Stomach (tissue), 4 donors: ENCODE measurements at regions not wholly inside any gene's neighbourhood (a gene's known extent, or its start where the extent isn't known, plus 50 kb on each side); places are given as distances from the start of the nearest gene placed in this dataset.

Source experiments
- CTCF ChIP-seq, 7 experiments: fragments of 450-650 bp in 4 of 7; fragments of 200-600 bp in 3 of 7; sonication (generic) in 3 of 7; IDR thresholded peaks; one replicate each; pipeline ENCODE4 v1.5.1; 2016 to 2019; ENCODE audit warnings: antibody characterized with exemption in 7 of 7, control low read depth in 2 of 7, mild to moderate bottlenecking in 1 of 7
- POLR2A ChIP-seq, 4 donors: fragments of 450-650 bp; IDR thresholded peaks; one replicate each; pipeline ENCODE4 v1.6.1; 2016; ENCODE audit warnings: antibody characterized with exemption in 4 of 4, control low read depth in 2 of 4, mild to moderate bottlenecking in 1 of 4, moderate library complexity in 1 of 4
- POLR2AphosphoS5 ChIP-seq, 3 donors: sonication (generic); formaldehyde crosslinking; IDR thresholded peaks; one replicate each; pipeline ENCODE4 v1.6.1; 2016; ENCODE audit warnings: antibody characterized with exemption in 3 of 3

- no peak for TF ChIP-seq CTCF (IDR thresholded peaks at IDR 0.05)
- TF ChIP-seq POLR2AphosphoS5 (IDR thresholded peaks at IDR 0.05), result no peak
- no peak for TF ChIP-seq POLR2A (IDR thresholded peaks at IDR 0.05)
Observed at GRCh38 chr6:140500849-140501248, 1126.4 kb upstream of the CITED2 start.
